Activated naive CD4-positive, alpha-beta T cell treated with anti-CD3 and anti-CD28 coated beads, Interleukin-2, amount 10 ng/mL, durations not matched to agents 7 days and 5 days (primary cell): ENCODE measurements at regions not wholly inside any gene's neighbourhood (a gene's known extent, or its start where the extent isn't known, plus 50 kb on each side); places are given as distances from the start of the nearest gene placed in this dataset.
"Not testable (repeated sequence)": the region's sequence is repeated elsewhere in the genome, so short reads cannot be mapped to it uniquely, and the experiment has no call there.

Source experiments
- CTCF ChIA-PET: fragments of 350-600 bp; sonication (Branson Sonifier 250); formaldehyde crosslinking; loops from one replicate; lab custom pipeline; 2021; ENCODE audit warnings: antibody characterized with exemption; lab: Charles Lee
- DNase-seq: peaks from one replicate; pipeline ENCODE4 v3.0.0-alpha.2; 2020
- H3K27ac Mint-ChIP-seq: one replicate; pipeline ENCODE4 v1.8.0; 2021; ENCODE audit warnings: mild to moderate bottlenecking, moderate library complexity, mixed read lengths
- H3K27me3 Mint-ChIP-seq: one replicate; pipeline ENCODE4 v1.8.0; 2021; ENCODE audit warnings: mild to moderate bottlenecking, mixed read lengths
- H3K36me3 Mint-ChIP-seq: one replicate; pipeline ENCODE4 v1.8.0; 2021; ENCODE audit warnings: mixed read lengths
- H3K4me1 Mint-ChIP-seq: one replicate; pipeline ENCODE4 v1.8.0; 2021; ENCODE audit warnings: mixed read lengths
- H3K4me3 Mint-ChIP-seq: one replicate; pipeline ENCODE4 v1.8.0; 2021; ENCODE audit warnings: mild to moderate bottlenecking, moderate library complexity, mixed read lengths
- H3K9me3 Mint-ChIP-seq: one replicate; pipeline ENCODE4 v1.8.0; 2021; ENCODE audit warnings: mixed read lengths

- Mint-ChIP-seq H3K4me3 (no peak overlapping the region), H3K4me1 (no peaks in the 10 kb centered on the region), H3K27ac (no peak overlapping the region), H3K27me3 (no peaks in the 10 kb centered on the region), H3K9me3 (peaks cover 7% of the 10 kb centered on the region), H3K36me3 (no peaks in the 10 kb centered on the region)
- no peak for DNase-seq
- CTCF ChIA-PET: no interaction called here
Measured at GRCh38 chr2:67164771-67165522, 232.2 kb upstream of the ETAA1 start.

- CTCF ChIA-PET: no interaction called here
- Mint-ChIP-seq H3K27ac (no peak overlapping the region), H3K4me1 (no peaks in the 10 kb centered on the region), H3K36me3 (no peaks in the 10 kb centered on the region), H3K4me3 (no peak overlapping the region), H3K9me3 (peaks cover 7% of the 10 kb centered on the region), H3K27me3 (no peaks in the 10 kb centered on the region)
- no peak for DNase-seq
Measured at GRCh38 chr2:67165523-67165990, 231.6 kb upstream of the ETAA1 start.

- H3K9me3 Mint-ChIP-seq, CTCF ChIA-PET, H3K27ac Mint-ChIP-seq, H3K27me3 Mint-ChIP-seq, H3K4me3 Mint-ChIP-seq, H3K4me1 Mint-ChIP-seq, DNase-seq, H3K36me3 Mint-ChIP-seq: not testable (repeated sequence)
Measured at GRCh38 chr2:67166511-67166910, 230.6 kb upstream of the ETAA1 start.

- no peaks in the 10 kb centered on the region for H3K4me1 Mint-ChIP-seq
- no peaks in the 10 kb centered on the region for H3K36me3 Mint-ChIP-seq
- H3K4me3 Mint-ChIP-seq: no peak overlapping the region
- DNase-seq: no peak
- H3K27me3 Mint-ChIP-seq: no peaks in the 10 kb centered on the region
- peaks cover 7% of the 10 kb centered on the region for H3K9me3 Mint-ChIP-seq
- no peak overlapping the region for H3K27ac Mint-ChIP-seq
- CTCF ChIA-PET: no interaction called here
Measured at GRCh38 chr2:67169417-67170140, 227.6 kb upstream of the ETAA1 start.

- Mint-ChIP-seq H3K4me3 (no peak overlapping the region), H3K36me3 (no peaks in the 10 kb centered on the region), H3K4me1 (no peaks in the 10 kb centered on the region), H3K27me3 (no peaks in the 10 kb centered on the region), H3K27ac (no peak overlapping the region), H3K9me3 (no peaks in the 10 kb centered on the region)
- DNase-seq: no peak
- CTCF ChIA-PET: no interaction called here
Measured at GRCh38 chr2:67179526-67179925, 217.6 kb upstream of the ETAA1 start.

GRCh38 chr2:67180841-67181240 lies 216.3 kb upstream of the ETAA1 start:
- no peaks in the 10 kb centered on the region for H3K27me3 Mint-ChIP-seq
- no peak overlapping the region for H3K27ac Mint-ChIP-seq
- no peaks in the 10 kb centered on the region for H3K36me3 Mint-ChIP-seq
- CTCF ChIA-PET: no interaction called here
- no peaks in the 10 kb centered on the region for H3K9me3 Mint-ChIP-seq
- no peak for DNase-seq
- no peaks in the 10 kb centered on the region for H3K4me1 Mint-ChIP-seq
- no peak overlapping the region for H3K4me3 Mint-ChIP-seq

GRCh38 chr2:67182884-67183283 lies 214.2 kb upstream of the ETAA1 start:
- no peak for DNase-seq
- CTCF ChIA-PET: no interaction called here
- Mint-ChIP-seq H3K27ac (no peak overlapping the region), H3K4me3 (no peak overlapping the region), H3K4me1 (no peaks in the 10 kb centered on the region), H3K9me3 (no peaks in the 10 kb centered on the region), H3K27me3 (no peaks in the 10 kb centered on the region), H3K36me3 (no peaks in the 10 kb centered on the region)

GRCh38 chr2:67186326-67186725 lies 210.8 kb upstream of the ETAA1 start:
- no peak for DNase-seq
- no peak overlapping the region for H3K27ac Mint-ChIP-seq
- CTCF ChIA-PET: no interaction called here
- no peaks in the 10 kb centered on the region for H3K27me3 Mint-ChIP-seq
- H3K9me3 Mint-ChIP-seq: peaks cover 3% of the 10 kb centered on the region
- H3K36me3 Mint-ChIP-seq: no peaks in the 10 kb centered on the region
- no peak overlapping the region for H3K4me3 Mint-ChIP-seq
- no peaks in the 10 kb centered on the region for H3K4me1 Mint-ChIP-seq

- no peaks in the 10 kb centered on the region for H3K36me3 Mint-ChIP-seq
- H3K27ac Mint-ChIP-seq: no peak overlapping the region
- H3K9me3 Mint-ChIP-seq: peaks cover 3% of the 10 kb centered on the region
- H3K27me3 Mint-ChIP-seq: no peaks in the 10 kb centered on the region
- H3K4me3 Mint-ChIP-seq: no peak overlapping the region
- CTCF ChIA-PET: no interaction called here
- H3K4me1 Mint-ChIP-seq: no peaks in the 10 kb centered on the region
- no peak for DNase-seq
Measured at GRCh38 chr2:67186871-67187270, 210.3 kb upstream of the ETAA1 start.

- not testable (repeated sequence) for H3K27ac Mint-ChIP-seq, H3K9me3 Mint-ChIP-seq
Measured at GRCh38 chr2:67195327-67195726, 201.8 kb upstream of the ETAA1 start.

GRCh38 chr2:67201521-67201920 lies 195.6 kb upstream of the ETAA1 start:
- Mint-ChIP-seq H3K36me3 (no peaks in the 10 kb centered on the region), H3K4me3 (no peak overlapping the region), H3K9me3 (no peaks in the 10 kb centered on the region), H3K4me1 (no peaks in the 10 kb centered on the region), H3K27me3 (no peaks in the 10 kb centered on the region), H3K27ac (no peak overlapping the region)
- no peak for DNase-seq
- CTCF ChIA-PET: no interaction called here

More at GRCh38 chr2:67195327-67195726, 201.8 kb upstream of the ETAA1 start:
- H3K27me3 Mint-ChIP-seq, H3K36me3 Mint-ChIP-seq, CTCF ChIA-PET, H3K4me1 Mint-ChIP-seq, H3K4me3 Mint-ChIP-seq, DNase-seq: not testable (repeated sequence)

GRCh38 chr2:67204349-67204748 lies 192.8 kb upstream of the ETAA1 start:
- Mint-ChIP-seq H3K36me3 (no peaks in the 10 kb centered on the region), H3K4me1 (no peaks in the 10 kb centered on the region), H3K27me3 (no peaks in the 10 kb centered on the region), H3K4me3 (no peak overlapping the region), H3K9me3 (no peaks in the 10 kb centered on the region), H3K27ac (no peak overlapping the region)
- CTCF ChIA-PET: no interaction called here
- DNase-seq: no peak

GRCh38 chr2:67208887-67209500 lies 188.1 kb upstream of the ETAA1 start:
- Mint-ChIP-seq H3K9me3 (no peaks in the 10 kb centered on the region), H3K4me1 (no peaks in the 10 kb centered on the region), H3K4me3 (no peak overlapping the region), H3K36me3 (no peaks in the 10 kb centered on the region), H3K27me3 (no peaks in the 10 kb centered on the region), H3K27ac (no peak overlapping the region)
- DNase-seq: no peak
- CTCF ChIA-PET: no interaction called here

GRCh38 chr2:67210430-67210829 lies 186.7 kb upstream of the ETAA1 start:
- no peaks in the 10 kb centered on the region for H3K36me3 Mint-ChIP-seq
- H3K27me3 Mint-ChIP-seq: no peaks in the 10 kb centered on the region
- CTCF ChIA-PET: interaction anchor here (0.5 kb wide), 1 partner anchor 16 kb away, joined by 3 read pairs; no protein-coding TSS in a partner anchor
- H3K27ac Mint-ChIP-seq: no peak overlapping the region
- H3K9me3 Mint-ChIP-seq: no peaks in the 10 kb centered on the region
- DNase-seq: no peak
- H3K4me1 Mint-ChIP-seq: no peaks in the 10 kb centered on the region
- H3K4me3 Mint-ChIP-seq: no peak overlapping the region

- H3K27me3 Mint-ChIP-seq: no peaks in the 10 kb centered on the region
- DNase-seq: no peak
- no peaks in the 10 kb centered on the region for H3K36me3 Mint-ChIP-seq
- H3K4me3 Mint-ChIP-seq: no peak overlapping the region
- no peaks in the 10 kb centered on the region for H3K4me1 Mint-ChIP-seq
- H3K9me3 Mint-ChIP-seq: no peaks in the 10 kb centered on the region
- no peak overlapping the region for H3K27ac Mint-ChIP-seq
- CTCF ChIA-PET: no interaction called here
Measured at GRCh38 chr2:67212203-67212602, 184.9 kb upstream of the ETAA1 start.
